Right renal pelvis (tissue), 4 donors: ENCODE measurements at regions not wholly inside any gene's neighbourhood (a gene's known extent, or its start where the extent isn't known, plus 50 kb on each side); places are given as distances from the start of the nearest gene placed in this dataset.

Experiments
- DNase-seq, 4 donors: peaks; one replicate each; pipeline ENCODE4 v3.0.0-alpha.2; 2013; ENCODE audit warnings: low read depth in 4 of 4, low spot score in 3 of 4, missing footprints in 1 of 4

GRCh38 chr17:15177343-15177742, 87.8 kb downstream of the PMP22 start:
- no peak for DNase-seq

- DNase-seq = no peak
Measured at GRCh38 chr17:15175356-15175755, 89.8 kb downstream of the PMP22 start.

DNA sequence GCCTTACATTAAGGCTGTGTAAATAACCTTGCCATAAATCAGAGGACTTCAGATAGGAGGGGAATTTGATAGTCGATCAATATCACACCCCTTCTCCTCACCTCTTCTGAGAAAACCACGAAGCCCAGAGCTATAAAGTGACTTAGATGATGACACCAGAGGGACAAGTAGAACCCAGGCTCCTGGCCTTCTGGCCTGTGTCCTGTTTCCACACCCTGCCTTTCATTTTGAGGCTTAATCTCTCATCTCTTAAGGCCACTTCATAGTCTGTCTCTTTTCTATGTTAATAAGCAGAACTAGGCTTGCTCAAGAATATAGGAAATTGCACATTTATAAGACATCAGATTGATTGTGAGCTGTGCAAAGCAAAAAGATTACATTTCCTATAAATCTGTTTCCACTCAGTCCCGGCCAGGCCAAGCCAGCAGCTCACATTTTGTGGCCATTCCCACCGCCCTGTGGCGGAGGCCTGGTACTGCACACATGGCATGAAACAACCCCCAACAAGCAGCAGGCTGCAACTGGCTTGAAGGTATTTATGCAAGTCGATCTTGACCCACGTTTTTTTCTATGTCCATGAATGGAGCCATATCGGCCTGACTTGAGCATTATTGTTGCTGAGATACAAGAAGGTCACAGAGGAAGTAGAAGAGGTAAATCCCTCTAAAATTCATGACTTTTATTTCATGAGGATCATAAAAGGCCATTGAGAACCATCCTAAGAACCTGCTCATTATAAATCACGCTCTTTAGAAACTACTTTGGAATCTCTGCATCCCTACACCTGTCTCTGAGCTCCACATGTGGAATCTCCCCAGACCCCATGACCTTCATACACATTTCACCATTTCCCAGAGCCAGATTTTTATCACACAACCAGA, 93.7 kb downstream of the PMP22 start:
- DNase-seq = peak; percentile 48 to 67 (median 57)

GRCh38 chr17:15169676-15170075, 95.5 kb downstream of the PMP22 start:
- DNase-seq = no peak

- no peak for DNase-seq
Measured at GRCh38 chr17:15168379-15168778, 96.7 kb downstream of the PMP22 start.

DNA sequence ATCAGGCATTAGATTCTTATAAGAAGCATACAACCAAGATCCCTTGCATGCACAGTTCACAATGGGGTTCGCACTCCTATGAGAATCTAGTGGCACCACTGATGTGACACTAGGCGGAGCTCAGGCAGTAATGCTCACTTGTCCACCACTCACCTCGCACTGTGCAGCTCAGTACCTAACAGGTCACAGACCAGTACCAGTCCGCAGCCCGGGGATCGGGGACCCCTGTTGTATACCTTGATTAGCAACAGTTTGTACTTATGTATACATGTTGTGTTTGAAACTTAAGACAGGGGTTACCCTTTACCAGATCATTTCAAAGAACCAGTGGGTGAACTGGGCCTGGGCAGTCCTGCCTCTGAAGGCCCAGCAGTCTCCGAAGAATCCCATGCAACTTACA, 103.7 kb downstream of the PMP22 start:
- DNase-seq = no peak

- no peak for DNase-seq
Measured at GRCh38 chr17:15157051-15157450, 108.1 kb downstream of the PMP22 start.

DNA sequence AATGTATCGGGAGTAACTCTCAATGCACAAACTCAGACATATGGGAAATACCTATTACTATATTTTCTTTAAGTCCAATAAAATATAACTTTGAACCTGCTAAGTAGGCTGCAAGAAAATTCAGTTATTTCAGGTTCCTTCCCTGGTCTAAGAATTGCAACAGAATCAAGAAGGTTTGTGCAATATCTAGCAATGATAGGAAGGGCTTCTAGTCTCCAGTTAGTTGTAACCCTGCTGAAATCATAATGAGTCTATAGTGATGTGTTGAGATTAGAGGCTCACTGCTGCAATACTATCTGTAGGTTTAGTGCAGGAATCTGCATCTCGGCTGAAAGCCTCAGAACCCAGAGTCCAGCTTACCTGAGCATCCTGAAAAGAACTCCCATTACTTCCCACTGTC, 110.5 kb downstream of the PMP22 start:
- DNase-seq = no peak

DNA sequence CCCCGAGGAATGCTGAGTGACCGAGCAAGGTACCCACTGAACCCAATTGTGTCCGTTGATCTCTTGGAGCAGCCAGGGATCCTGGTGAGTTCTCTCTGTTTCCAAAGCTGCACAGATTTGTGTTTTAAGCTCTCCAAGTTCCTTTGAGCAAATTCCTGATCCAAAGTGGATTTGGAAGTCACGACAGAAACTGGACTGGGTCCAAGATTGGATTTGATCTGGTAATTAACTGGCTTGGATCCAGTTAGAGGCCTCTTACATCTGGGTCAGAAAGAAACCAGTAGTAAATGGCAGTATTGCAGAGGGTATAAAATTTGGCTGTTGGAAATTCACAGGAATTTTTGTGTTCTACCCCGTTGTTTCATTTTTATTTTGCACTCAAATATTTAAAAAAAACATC, 119.5 kb downstream of the PMP22 start:
- no peak for DNase-seq

DNA sequence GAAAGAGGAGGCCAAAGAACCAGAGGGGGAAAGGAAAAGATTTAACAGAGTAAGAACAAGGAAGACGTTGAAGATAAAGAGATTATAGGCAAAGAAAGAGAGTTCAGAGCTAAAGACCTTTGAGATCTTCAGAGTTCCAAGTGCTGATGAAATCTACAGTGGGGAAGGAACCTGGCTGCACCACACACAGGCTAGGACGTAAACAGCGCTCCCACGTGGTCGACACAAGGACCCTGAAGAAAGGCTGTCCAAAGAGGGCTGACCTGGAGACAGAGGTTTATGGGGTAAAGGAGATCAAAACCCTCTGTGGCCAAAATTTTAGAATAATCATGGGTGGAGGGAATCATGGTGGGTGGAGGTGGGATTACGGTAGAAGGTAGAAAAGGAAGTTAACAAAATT, 121.6 kb downstream of the PMP22 start:
- DNase-seq = no peak

DNA sequence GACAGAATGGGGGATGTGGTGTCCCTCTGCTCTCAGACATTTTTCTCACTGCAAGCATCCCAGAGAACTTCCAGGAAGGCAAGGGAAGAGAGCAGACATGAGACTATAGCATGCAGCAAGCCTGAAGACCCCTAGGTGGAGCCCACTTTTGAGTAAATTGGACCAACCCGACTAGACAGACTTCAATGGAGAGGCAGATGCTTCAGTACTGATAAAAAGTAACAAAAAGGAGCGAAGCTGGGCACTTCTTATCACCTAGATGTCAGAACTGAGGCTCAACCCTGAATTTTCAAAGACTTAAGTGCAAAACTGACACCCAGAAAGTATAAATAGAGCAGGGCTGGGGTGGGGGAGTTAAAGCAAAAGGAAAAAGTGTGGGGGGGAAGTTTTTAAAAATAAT, 130.8 kb downstream of the PMP22 start:
- DNase-seq = no peak

DNA sequence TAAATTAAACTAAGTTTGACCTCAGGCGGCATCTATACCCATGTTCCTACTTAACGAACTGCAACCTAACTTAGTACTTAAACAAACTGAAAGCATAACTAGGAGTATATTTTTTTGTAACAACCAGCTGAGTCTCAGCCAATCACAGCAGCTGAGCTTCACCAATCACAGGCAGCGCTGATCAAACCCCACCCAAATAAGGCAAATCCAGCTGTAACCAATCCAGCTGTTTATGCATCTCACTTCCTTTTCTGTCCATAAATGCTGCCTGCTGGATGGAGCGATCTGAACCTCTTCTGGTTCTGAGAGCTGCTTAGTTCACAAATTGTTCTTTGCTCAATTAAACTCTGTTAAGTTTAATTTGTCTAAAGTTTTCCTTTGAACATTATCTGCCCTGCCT, 131.3 kb downstream of the PMP22 start:
- DNase-seq = no peak

DNA sequence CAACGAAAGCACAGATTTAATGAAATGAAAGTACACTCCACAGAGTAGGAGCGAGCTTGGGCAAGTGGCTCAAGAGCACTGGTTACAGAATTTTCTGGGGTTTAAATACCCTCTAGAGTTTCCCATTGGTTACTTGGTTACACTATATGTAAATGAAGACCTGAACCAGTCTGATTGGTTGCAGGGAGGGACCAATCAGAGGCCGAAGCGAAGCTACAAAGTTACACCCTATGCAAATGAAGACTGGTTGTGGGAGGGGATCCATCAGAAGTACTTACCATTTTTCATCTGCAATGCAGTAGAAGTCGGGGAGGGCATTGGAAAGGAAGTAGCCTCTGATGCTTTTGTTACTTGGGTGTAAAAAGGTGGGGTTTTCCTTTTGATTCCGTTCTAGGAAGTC, 132.0 kb downstream of the PMP22 start:
- no peak for DNase-seq

GRCh38 chr17:15130426-15130825, 134.7 kb downstream of the PMP22 start:
- no peak for DNase-seq

DNA sequence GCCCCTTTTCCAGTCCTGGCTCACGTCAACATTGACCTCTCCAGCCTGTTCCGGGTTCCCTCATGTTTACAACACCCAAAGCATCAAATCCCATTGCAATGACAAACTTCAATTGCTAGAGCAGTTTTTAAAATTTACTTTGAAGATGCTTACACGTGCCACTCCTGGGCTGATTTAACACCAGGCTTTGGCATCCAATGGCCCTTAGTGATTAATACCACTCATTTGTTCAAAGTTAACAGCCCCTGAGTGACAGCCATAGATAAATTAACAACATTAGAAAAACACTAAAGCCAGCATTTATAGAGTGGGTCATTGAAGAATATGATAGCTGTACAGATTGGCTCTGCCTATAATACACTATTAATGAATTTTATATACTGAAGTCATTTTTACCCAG, 135.1 kb downstream of the PMP22 start:
- no peak for DNase-seq

DNA sequence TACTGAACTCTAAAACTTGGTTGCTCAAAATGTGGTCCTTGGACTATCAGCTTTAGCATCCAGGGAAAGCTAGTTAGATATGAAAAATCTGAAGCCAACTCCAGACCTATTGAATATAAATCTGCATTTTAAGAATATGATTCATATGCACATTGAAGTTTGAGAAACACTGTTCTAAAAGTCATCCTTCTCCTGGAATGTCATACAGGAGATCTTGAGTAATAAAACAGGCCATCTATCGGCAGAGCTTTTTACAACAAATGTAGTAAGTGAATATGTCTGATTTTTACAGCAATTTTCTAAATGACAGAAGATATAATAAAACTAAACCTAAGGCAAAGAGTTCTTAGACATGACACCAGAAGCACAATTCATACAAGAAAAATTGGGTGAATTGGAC, 140.4 kb downstream of the PMP22 start:
- no peak for DNase-seq

DNA sequence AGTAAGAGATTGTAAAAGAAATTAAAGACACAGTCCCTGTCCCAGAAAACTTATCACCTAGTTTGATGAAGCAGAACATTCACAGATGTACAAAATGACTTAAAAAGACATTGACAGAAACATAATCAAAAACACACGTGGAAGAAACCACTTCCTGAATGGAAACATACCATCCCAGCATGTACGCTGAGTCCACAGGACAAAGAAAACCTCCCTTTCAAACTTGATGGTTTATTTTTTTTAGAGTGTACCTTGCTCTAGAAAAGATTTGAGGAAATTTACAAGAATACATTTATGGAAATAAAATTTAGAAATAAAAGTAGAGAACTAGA, 140.9 kb downstream of the PMP22 start:
- DNase-seq = no peak

- DNase-seq = no peak
Measured at GRCh38 chr17:15123593-15124263, 141.4 kb downstream of the PMP22 start.

- no peak for DNase-seq
Measured at GRCh38 chr17:15122857-15123256, 142.3 kb downstream of the PMP22 start.

GRCh38 chr17:15121426-15121825, 143.7 kb downstream of the PMP22 start:
- no peak for DNase-seq

DNA sequence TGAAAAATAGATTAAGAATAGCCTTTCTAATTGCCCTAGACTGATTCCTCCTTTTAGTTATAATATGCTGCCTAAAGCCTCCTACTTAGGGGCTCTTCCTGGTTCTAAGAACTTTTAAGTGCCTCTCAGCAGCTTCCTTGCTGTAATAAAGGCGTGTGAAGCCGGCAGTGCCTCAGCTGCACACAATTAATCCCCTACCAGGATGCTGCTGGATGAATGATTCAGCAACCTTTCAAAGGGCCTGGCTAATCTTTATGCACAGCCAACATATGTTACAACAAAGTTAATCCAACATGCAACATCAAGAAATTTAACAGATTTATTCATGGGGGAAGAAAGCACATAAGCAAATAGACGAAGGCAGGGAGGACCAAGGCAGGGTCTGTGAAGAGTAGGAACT, 145.2 kb downstream of the PMP22 start:
- no peak for DNase-seq

- no peak for DNase-seq
Measured at GRCh38 chr17:15117239-15117638, 147.9 kb downstream of the PMP22 start.
